GM18498 (cell line): ENCODE measurements at regions not wholly inside any gene's neighbourhood (a gene's known extent, or its start where the extent isn't known, plus 50 kb on each side); places are given as distances from the start of the nearest gene placed in this dataset.

Experiments
- ATAC-seq: cut with Tn5 transposase; IDR thresholded peaks from one replicate; pipeline ENCODE4 v1.9.1; 2021; ENCODE audit warnings: mild to moderate bottlenecking, moderate library complexity; ENCODE audit not compliant: unreplicated experiment

DNA sequence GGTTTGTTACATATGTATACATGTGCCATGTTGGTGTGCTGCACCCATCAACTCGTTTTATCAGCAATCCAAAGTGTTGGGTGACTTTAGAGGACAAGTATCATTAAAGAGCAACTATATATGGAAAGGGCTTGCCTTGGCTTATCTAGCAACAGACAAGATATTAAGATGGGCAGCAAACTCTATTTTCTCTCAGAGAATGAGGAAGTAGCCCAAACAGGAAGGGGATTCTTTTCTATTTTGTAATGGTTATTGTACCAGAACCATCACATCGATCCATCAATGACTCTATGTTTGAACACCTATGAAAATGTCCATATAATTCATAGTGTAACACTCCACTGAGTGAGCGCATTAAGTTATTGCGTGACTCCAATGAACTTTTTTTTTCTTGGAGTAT, 260.1 kb upstream of the SLC24A2 start:
- ATAC-seq: peak; percentile 47

DNA sequence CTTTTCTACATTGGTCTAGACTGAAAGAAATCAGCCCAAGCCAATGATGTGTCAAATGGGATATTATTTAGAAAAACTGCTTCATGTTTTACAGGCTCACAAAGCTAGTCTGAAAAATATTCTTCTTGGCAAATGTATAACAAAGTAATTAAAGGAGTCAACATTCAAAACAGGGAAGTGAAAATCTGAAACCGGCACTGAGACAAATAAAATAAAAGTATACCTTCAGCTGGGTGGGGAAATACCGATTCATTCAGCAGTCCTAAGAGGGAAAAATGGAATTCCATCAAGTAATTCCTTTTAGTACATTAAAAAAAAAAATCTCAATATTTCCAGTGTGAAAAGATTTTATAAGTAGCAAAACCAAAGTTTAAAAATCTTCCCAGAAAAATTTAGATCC, 259.6 kb upstream of the SLC24A2 start:
- no peak for ATAC-seq

DNA sequence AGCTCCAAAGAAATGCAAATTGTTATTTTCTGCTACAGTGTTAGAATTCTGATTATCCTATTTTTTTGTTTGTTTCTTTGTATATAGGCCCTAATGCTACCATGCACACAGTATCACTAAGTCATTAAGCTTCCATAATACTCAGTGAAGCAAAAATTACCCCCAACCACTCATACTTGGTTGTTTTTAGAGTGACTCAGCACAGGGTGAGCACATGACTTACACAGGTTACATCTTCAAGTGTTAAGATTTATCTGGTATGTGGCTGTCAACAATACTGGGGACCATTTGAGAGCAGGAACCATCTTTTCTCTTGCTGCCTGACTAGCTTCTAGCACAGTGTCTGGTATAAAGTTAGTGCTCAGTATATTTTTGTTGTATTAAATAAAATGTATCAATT, 255.8 kb upstream of the SLC24A2 start:
- no peak for ATAC-seq

DNA sequence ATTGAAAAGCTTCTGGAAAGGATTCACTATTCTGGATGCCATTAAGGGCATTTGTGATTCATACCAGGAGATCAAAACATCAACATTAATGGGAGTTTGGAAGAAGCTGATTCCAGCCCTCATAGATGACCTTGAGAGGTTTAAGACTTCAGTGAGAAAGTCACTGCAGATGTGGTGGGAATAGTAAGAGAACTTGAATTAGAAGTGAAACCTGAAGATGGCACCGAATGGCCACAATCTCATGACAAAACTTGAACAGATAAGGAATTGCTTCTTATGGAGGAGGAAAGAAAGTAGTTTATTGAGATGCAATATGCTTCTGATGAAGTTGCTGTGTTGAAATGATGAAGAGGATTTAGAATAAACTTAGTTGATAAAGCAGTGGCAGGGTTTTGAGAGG, 254.6 kb upstream of the SLC24A2 start:
- ATAC-seq: peak; percentile 63

DNA sequence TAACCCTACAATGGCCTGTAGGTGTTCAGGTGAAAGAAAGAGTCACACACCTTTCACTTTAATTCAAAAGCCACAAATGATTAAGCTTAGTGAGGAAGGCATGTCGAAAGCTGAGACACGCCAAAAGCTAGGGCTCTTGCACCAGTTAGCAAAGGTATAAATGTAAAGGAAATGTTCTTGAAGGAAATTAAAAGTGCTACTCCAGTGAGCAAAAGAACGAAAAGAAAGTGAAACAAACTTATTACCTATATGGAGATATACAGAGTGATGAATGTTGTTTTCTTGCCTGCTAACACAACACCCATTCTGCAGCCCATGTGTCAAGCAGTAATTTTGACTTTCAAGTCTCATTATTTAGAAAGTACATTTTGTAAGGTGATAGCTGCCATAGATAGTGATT, 254.2 kb upstream of the SLC24A2 start:
- ATAC-seq: peak; percentile 85

DNA sequence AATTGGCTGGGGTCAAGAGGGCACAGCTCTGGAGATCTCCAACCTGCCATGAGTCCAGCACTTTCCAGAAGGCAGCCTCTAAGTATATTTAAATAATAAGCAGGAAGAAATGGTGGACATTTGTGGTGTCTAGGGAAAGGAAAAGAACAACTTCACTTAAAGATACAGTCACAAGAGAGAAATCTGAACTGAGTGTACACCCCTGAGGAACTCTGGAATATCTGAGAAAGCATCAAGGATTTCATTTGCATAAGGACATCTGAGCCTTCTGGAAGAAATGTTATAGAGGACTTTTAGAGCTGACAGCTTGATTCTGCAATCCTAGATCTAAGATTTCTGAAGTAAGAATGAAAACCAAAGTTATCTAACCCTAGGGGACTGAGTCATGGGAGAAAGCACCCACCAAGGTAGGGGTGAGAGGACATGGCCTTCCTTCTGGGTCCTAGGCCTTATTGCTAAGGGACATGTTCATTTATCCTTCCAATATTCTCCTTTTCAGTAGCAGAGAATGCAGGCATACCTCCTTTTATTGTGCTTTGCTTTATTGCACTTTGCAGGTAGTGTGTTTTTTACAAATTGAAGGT, 253.4 kb upstream of the SLC24A2 start:
- no peak for ATAC-seq

DNA sequence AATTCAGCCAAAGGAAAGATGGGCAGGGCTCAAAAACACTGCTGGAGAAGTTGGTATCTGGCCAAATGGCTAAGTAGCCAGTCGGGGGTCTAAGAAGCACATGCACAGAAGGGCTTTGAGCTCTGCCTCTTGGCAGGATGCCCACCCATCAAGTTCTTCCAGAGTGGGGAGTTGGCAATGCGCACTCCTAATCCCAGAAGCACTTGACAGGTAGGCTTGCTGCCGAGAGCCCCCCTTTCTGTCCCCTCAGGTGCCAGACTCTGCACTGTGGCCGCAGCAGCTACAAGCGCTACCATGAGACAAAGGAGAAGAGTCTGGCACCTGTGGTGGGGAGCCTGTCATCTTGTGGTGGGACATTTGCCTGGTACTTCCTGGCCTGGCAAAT, 252.9 kb upstream of the SLC24A2 start:
- ATAC-seq: no peak

DNA sequence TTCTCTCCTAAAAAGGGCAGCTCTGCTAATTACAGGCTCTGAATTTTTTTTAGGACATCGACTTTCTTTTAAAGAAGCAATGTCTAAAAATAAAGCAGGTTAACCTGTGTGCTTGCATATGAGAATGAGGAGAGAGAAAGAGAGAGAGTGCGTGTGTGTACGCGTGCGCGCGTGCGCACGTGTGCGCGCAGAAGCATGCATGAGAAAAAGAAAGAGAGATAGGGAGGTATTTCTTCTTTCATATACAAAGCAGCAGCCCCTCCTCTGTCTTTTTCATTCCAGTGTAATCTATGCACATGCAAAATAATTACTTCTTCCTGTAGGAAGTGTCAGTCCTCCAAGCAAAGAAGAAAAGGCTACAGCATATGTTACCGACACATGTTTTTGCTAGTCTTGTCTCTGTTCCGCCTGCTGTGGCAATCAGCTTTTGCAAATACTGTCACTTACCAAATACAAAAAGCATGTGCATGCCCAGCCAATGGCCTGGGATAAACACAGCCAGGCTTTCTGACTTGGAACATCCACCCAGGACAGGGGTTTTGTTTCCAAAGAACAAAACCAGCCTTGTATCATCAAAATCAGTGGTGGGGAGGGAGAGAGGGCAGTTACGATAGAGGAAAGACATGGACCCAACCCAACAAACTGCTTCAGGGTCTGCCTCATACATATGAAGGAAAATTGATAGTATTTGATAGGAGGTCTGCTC, 252.3 kb upstream of the SLC24A2 start:
- no peak for ATAC-seq

DNA sequence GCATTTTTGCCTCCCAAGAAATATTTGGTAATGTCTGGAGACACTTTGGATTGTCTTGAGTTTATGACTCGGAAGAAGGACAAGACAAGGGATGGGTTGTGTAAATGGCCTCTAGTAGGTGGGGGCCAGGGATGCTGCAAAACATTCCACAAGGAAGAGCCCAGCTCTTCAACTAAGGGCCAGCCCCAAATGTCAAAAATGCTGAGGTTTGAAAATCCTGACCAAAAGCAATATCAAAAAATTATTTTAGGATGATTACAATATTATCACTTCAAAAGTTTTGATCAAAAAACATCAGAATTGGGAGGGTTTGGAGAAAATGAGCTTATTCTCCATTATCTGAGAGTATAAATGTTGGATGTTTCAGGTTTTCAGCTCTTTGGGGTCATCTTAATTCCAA, 248.9 kb upstream of the SLC24A2 start:
- no peak for ATAC-seq

DNA sequence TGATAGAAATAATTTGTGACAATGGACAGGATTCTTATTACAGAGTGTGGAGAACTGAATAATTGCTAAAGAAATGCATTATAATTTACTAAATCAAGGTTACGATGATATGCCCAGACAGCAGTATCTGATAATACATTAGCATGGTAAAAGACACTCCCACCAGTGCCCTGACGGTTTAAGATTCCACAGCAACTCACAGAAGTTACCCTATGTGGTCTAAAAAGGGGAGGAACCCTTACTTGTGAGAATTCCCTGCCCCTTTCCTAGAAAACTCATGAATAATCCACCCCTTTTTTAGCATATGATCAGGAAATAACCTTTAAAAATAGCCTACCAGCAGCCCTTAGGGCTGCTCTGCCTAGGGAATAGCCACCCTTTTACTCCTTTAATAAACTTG, 244.7 kb upstream of the SLC24A2 start:
- ATAC-seq: no peak

DNA sequence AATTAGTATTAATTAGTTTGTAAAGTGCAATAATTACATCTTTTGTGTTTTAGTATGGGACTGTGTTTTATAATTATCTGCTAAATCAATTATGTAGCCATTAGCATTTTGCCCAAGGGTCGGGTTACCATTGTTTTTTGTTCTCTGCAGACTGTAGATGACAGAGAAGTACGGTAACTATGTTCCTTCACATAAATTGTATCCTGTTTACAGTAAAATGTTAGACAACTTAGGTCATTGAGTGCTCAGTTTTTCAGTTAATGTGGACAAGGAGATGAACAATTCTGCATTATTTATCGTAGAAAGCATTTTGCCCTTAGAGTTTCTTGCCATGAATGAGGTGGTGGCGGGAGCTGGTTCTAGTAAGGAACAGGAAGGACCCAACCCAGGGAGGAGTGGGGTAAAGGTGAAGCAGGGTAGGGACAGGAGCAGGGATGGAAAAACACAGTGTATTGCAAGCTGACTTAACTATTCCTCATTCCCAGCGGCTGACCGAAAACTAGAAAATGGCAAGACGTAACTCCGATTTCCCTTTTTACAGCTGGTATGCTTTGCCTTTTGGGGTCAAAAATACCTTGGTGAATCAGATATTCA, 243.7 kb upstream of the SLC24A2 start:
- ATAC-seq: no peak

DNA sequence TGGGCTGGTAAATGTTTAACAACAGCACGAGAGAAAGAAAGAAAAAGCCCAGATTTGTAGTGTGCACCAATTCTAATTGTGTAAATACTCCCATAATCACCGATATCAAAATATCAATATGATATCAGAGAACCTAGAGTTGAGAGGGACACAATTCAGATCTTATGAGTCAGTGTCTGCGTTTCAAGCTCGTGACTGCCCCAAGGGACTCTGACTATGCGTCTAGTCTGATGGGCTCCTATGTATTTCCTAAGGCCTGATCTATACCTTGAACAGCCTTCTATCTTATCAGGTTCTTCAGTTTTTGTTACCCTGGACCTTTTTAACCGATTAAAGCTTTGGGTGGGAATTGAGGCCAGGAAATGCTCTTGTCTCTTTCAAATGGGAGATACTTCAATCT, 243.0 kb upstream of the SLC24A2 start:
- no peak for ATAC-seq

DNA sequence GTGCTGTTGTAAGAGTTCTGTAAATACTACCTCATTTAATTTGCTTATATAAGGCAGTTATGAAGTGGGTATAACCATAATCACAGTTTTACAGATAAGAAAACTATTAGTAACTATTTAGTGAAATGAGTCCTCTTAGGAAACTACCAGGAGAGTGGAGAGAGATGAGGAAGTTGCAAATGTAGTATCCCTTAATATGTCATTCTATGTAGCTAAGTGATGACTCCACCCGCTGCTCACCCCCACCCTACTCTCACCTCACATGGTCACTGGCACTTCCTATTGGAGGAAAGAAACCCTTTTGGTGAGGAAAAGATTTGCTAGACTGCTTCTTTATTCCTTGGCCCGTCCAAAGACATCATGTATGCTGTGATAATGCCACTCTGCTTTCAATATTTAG, 241.8 kb upstream of the SLC24A2 start:
- ATAC-seq: no peak

DNA sequence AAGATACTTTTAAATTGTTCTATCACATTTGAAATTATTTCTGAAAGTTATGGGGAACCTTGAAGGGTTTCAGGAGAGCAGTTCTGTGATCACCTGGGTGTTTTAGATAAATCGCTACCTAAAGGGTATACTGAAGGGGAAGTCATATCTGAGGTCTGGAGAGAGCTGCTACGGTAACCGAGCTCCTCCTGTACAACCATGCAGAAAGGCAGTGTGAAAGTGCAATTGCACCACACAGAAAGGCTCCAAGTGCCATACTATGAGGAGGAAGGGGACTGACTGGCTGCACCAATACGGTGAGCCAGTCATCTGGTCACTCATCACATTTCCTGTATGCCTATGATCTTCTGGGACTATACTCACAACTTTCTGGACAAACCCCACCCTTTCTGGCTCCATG, 241.4 kb upstream of the SLC24A2 start:
- ATAC-seq: no peak

DNA sequence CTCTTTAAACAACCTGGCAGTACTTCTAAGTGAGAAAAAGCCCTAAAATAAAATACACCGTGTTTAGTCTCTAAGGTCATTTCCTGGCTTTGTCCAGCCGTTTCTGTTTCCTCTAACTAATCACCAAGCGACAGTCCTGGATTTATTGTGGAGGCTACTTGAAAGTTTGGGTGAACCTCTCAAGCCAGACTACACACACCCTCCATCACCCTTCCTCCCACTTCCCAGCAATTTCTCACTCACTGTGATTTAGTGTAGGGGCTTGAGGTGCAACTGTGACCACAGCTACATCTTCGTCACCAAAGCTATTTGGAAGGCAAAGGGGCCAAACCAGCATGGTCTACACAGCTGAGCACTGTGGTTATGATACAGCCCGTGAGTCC, 240.0 kb upstream of the SLC24A2 start:
- no peak for ATAC-seq

DNA sequence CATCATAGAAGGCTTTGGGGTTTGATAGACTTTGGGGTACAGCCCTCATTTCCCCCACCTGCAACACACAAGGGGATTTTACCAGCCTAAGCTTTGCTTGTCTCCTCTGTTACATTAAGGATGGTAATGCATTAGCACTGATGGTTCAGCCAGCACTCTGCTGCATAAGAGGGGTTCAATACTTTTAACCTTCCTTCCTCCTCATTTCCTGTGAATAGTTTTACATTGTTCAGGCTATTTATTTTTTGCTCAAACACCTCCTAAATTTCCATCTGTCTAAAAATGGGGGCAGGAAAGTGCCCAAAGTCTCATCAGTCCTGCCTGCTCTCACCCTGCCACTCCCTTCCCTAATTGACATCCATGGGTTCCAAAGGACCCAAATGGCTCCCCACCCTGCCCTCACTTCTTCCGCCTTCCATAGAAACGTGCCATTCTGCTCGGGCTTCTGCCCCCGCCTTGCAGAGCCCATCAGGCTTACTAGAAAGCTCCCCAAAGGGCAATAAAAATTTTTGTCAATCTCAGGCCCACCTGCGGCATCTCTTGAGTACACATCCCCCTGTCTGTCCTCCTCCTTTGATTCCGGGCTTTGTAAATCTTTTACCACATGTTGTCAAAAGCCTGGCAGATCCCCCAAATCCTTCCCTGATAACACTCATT, 239.5 kb upstream of the SLC24A2 start:
- no peak for ATAC-seq

DNA sequence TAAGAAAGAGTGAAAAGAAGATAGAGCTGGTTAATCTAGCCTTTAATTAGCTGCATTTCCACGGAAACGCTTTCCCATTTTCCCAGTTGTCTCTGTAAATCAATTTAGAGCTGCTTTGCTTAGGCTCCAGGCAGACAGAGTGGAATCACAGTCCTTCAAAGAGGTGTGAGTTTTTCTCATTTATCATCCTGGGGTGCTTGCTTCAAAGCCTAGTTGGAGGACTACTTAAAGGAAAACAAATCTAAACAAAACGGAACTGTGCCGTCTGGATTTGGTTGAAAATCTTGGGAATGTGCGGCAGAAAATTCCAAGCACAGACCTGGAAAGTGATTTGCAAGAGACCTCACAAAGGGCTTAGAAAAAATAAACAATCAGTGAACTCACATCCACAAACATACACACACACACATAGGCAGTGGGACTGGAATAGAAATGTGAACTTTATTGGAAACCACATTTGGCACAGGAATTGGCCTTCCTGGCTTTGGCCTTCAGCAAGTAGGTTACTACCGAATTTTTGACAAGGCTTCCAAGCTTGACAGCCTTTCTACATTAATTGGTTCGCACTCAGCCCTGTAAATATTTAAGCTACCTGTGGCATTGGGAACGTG, 235.2 kb upstream of the SLC24A2 start:
- no peak for ATAC-seq

DNA sequence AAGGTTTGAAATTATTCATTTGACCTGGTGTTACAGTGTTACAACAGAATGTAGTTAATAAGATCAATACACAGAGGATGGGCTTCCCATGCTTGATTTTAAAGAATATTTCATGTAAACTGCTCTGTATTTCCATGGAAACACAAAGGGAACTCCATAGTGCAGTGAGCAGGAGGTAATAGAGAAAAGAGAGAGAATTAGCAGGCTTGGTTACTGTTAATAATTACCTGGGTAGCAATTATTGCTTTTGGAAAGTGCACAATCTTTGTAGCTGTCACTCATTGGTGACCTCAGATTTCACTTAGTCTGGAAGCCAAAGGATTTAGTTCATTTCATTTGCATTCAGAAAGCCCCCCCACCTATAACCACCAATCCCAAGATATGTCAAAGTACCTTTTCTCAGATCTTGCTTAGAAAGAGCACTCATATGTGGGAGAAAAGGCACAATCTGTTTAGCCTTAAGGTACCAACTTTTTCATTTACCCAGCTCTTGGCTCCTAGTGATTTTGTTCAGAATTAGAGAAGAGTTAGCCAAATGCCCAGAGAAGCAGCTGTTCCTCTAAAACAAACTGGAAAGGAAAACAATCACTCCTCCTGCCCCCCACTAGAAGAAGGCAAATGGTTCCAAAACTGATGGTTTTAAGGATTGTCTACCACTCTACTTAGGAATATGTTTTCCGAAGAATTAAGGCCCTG, 234.5 kb upstream of the SLC24A2 start:
- ATAC-seq: no peak

DNA sequence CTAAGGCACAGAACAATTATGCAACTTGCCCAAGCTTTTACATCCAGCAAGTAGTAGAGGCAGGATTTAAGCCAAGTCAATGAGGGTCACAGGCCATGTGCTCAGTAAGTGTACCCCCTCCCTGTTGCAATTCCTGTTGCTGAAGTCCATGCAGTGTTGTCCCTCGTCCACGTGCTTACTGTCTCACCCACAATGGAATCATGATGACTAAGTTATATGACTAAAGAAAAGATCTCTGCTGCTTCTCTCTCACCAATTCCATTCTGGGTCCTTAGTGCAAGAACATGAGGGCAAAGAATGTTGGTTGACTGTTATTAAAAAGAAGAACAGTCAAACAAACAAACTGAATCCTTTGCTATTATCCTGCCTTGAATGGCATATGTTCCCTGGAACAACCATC, 233.6 kb upstream of the SLC24A2 start:
- no peak for ATAC-seq

DNA sequence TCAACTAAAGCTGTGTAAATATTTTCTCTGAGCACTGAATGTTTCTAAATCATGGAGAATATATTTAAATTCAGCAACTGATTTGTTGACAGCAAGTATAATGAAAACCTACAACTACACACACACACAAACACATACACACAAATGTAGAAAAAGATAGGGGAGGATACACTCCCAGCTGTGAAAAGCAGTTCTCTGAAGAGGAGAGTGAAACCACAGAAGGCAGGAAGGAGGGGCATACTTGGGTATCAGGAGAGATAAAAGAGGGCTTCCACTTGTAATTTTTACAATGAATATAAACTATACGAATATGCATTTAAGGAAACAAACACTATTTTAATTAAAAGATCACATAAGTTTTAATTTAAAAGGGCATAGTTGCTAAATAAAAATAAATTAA, 227.8 kb upstream of the SLC24A2 start:
- no peak for ATAC-seq

DNA sequence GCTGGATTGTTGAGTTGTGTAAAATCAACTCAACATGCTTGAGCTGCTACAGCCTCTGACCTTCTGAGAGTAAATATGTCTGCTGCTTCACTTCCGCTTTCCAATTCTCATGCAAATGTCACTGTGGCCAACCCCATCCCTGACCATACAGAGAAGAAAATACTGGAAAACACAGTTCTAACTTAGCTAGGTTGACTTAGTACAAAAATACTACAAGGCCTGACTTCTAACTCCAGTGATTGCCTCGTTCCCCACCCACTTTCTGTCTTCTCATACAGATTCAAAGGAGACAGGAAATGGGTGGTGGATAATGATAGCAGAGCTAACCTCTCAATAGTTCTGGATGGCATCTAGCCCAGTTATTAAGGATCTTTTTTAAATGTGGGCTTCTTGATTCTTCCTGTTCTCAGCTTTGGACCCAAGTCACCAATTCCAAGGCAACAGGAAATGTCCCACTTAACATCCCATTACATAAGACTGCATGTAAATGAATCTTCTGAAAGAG, 226.6 kb upstream of the SLC24A2 start:
- peak; percentile 86 for ATAC-seq
